Uterus (tissue), 2 donors: ENCODE measurements at regions not wholly inside any gene's neighbourhood (a gene's known extent, or its start where the extent isn't known, plus 50 kb on each side); places are given as distances from the start of the nearest gene placed in this dataset.

Source experiments
- POLR2A ChIP-seq, 2 donors: fragments of 450-650 bp; IDR thresholded peaks; one replicate each; pipeline ENCODE4 v1.6.1; 2016; ENCODE audit warnings: antibody characterized with exemption in 2 of 2, mild to moderate bottlenecking in 1 of 2, moderate library complexity in 1 of 2
- TF ChIP-seq, protein P1 (sequence below), 4 experiments: fragments of 200-600 bp in 2 of 4; fragments of 450-650 bp in 2 of 4; sonication (generic) in 2 of 4; IDR thresholded peaks; one replicate each; pipeline ENCODE4 v1.5.1; 2016 to 2019; ENCODE audit warnings: antibody characterized with exemption in 4 of 4, mild to moderate bottlenecking in 2 of 4, moderate library complexity in 1 of 4

DNA sequence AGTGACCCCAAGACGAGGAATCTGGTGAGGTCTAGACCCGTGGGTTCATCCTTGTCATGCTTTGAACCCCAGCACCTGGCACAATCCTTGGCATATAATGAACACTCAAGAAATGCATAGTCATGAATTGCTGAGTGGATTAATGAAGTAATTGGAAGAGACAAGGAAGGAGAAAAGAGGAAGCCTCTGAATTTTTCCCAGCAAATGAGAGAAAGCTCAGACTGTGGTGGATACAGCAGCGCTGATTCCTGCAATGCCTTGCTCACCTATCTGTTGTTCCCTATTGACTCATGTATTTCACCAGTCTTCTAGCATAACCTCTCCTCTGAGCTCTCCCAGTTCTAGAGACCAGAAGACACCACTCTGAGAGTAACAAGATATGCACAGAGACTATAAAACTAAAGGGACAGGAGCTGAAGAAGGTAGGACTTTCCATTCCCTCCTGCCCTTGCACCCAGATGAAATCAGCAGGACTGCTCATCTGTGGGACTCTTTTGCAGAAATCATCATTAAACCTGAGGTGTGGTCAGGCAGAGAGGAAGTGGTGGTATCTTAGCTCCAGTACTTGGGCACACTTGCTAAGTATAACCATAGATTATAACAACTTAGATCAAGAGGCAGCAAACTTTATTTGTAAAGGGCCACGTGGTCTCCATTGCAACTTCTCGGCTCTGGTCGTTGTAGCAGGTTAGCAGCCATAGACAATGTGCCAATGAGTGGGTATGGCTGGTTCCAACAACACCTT is 102.8 kb downstream of the MAF start:
- TF ChIP-seq POLR2A (IDR thresholded peaks at IDR 0.05) = no peak
- TF ChIP-seq, protein P1, sequence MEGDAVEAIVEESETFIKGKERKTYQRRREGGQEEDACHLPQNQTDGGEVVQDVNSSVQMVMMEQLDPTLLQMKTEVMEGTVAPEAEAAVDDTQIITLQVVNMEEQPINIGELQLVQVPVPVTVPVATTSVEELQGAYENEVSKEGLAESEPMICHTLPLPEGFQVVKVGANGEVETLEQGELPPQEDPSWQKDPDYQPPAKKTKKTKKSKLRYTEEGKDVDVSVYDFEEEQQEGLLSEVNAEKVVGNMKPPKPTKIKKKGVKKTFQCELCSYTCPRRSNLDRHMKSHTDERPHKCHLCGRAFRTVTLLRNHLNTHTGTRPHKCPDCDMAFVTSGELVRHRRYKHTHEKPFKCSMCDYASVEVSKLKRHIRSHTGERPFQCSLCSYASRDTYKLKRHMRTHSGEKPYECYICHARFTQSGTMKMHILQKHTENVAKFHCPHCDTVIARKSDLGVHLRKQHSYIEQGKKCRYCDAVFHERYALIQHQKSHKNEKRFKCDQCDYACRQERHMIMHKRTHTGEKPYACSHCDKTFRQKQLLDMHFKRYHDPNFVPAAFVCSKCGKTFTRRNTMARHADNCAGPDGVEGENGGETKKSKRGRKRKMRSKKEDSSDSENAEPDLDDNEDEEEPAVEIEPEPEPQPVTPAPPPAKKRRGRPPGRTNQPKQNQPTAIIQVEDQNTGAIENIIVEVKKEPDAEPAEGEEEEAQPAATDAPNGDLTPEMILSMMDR (IDR thresholded peaks at IDR 0.05) = no peak
